HCT116 (cell line): ENCODE measurements at regions not wholly inside any gene's neighbourhood (a gene's known extent, or its start where the extent isn't known, plus 50 kb on each side); places are given as distances from the start of the nearest gene placed in this dataset.

Experiments used
- CTCF ChIP-seq, 3 experiments: fragments of 200-600 bp in 1 of 3; sonication (generic) in 1 of 3; IDR thresholded peaks in 2 of 3; conservative IDR thresholded peaks in 1 of 3; 2 replicates each; pipeline ENCODE4 v1.5.1; 2012 to 2017; ENCODE audit warnings: low read depth in 2 of 3, low read length in 2 of 3, antibody characterized with exemption in 1 of 3, borderline replicate concordance in 1 of 3, control low read depth in 1 of 3, mild to moderate bottlenecking in 1 of 3, mixed read lengths in 1 of 3, mixed run types in 1 of 3, moderate library complexity in 1 of 3; ENCODE audit not compliant: insufficient read depth in 1 of 3
- EZH2 ChIP-seq: fragments of 200-600 bp; sonication (generic); IDR thresholded peaks from 2 replicates; pipeline ENCODE4 v1.6.1; 2017; ENCODE audit warnings: antibody characterized with exemption, mixed run types
- POLR2A ChIP-seq: IDR thresholded peaks from 2 replicates; pipeline ENCODE4 v1.7.0; 2011; ENCODE audit warnings: borderline replicate concordance; ENCODE audit not compliant: insufficient read depth, insufficient read length; ENCODE audit errors: extremely low read depth
- REST ChIP-seq: IDR thresholded peaks from 2 replicates; pipeline ENCODE4 v1.6.1; 2012; ENCODE audit warnings: low read depth
- TF ChIP-seq, protein P1 (sequence below): IDR thresholded peaks from 2 replicates; pipeline ENCODE4 v1.6.1; 2012

- no peak for TF ChIP-seq POLR2A
- TF ChIP-seq EZH2: no peak
- no peak for TF ChIP-seq CTCF (IDR thresholded peaks at IDR 0.05 in 2 of 3, conservative IDR thresholded peaks at IDR 0.05 in 1 of 3; ENCODE audit: borderline replicate concordance in 1 of 3, insufficient read depth in 1 of 3, low read depth in 2 of 3, low read length in 2 of 3)
- TF ChIP-seq, protein P1, sequence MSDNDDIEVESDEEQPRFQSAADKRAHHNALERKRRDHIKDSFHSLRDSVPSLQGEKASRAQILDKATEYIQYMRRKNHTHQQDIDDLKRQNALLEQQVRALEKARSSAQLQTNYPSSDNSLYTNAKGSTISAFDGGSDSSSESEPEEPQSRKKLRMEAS: no peak
- no peak for TF ChIP-seq REST
Observed at GRCh38 chr10:91159254-91159783, 61.1 kb upstream of the PCGF5 start.
